GM12878 (cell line): ENCODE measurements at regions not wholly inside any gene's neighbourhood (a gene's known extent, or its start where the extent isn't known, plus 50 kb on each side); places are given as distances from the start of the nearest gene placed in this dataset.

Experiments used
- BCL3 ChIP-seq: IDR thresholded peaks from 2 replicates; pipeline ENCODE4 v1.6.1; 2011; ENCODE audit warnings: borderline replicate concordance, low read depth, mild to moderate bottlenecking, moderate library complexity, low read length; ENCODE audit not compliant: insufficient read depth, poor library complexity, severe bottlenecking
- BRCA1 ChIP-seq: IDR thresholded peaks from 2 replicates; pipeline ENCODE4 v1.6.1; 2011; ENCODE audit warnings: low read depth, low read length, improper control_type of control experiment
- HDGF ChIP-seq: fragments of 450-650 bp; IDR thresholded peaks from 2 replicates; pipeline ENCODE4 v1.6.1; 2016; ENCODE audit warnings: antibody characterized with exemption
- IKZF1 ChIP-seq: fragments of 450-650 bp; conservative IDR thresholded peaks from 2 replicates; pipeline ENCODE4 v1.6.1; 2017; ENCODE audit warnings: antibody characterized with exemption, mild to moderate bottlenecking
- KAT2A ChIP-seq: conservative IDR thresholded peaks from 2 replicates; pipeline ENCODE4 v1.6.1; 2011; ENCODE audit warnings: low read depth, low read length; ENCODE audit not compliant: control insufficient read depth
- MLLT1 ChIP-seq: fragments of 450-650 bp; IDR thresholded peaks from 2 replicates; pipeline ENCODE4 v1.6.1; 2016; ENCODE audit warnings: mild to moderate bottlenecking
- MYC ChIP-seq: IDR thresholded peaks from 2 replicates; pipeline ENCODE4 v1.6.1; 2011; ENCODE audit warnings: mild to moderate bottlenecking, low read length, moderate library complexity, inconsistent platforms; ENCODE audit not compliant: insufficient read depth, insufficient replicate concordance, insufficient read length, severe bottlenecking
- NBN ChIP-seq: fragments of 450-650 bp; IDR thresholded peaks from 2 replicates; pipeline ENCODE4 v1.6.1; 2016
- RBBP5 ChIP-seq: fragments of 200-600 bp; sonication (generic); conservative IDR thresholded peaks from 2 replicates; pipeline ENCODE4 v1.6.1; 2016
- RFX5 ChIP-seq: IDR thresholded peaks from 2 replicates; pipeline ENCODE4 v1.6.1; 2011; ENCODE audit warnings: low read depth, low read length, improper control_type of control experiment
- SIX5 ChIP-seq: IDR thresholded peaks from 2 replicates; pipeline ENCODE4 v1.6.1; 2011; ENCODE audit warnings: mild to moderate bottlenecking, low read depth, low read length, moderate library complexity; ENCODE audit not compliant: severe bottlenecking
- SP1 ChIP-seq: IDR thresholded peaks from one replicate; pipeline ENCODE4 v1.6.1; 2011; ENCODE audit warnings: low read depth, low read length
- SUPT20H ChIP-seq: IDR thresholded peaks from 2 replicates; pipeline ENCODE4 v1.6.1; 2011; ENCODE audit warnings: low read depth, mild to moderate bottlenecking, low read length, moderate library complexity, borderline replicate concordance; ENCODE audit not compliant: control insufficient read depth
- ZBTB40 ChIP-seq: fragments of 450-650 bp; IDR thresholded peaks from 2 replicates; pipeline ENCODE4 v1.6.1; 2016; ENCODE audit warnings: mild to moderate bottlenecking, moderate library complexity, borderline replicate concordance
- ZNF274 ChIP-seq: IDR thresholded peaks from one replicate; pipeline ENCODE4 v1.8.0; 2011; ENCODE audit not compliant: insufficient read length, insufficient read depth
- ZNF592 ChIP-seq: fragments of 450-650 bp; IDR thresholded peaks from 2 replicates; pipeline ENCODE4 v1.6.1; 2017; ENCODE audit warnings: mild to moderate bottlenecking, moderate library complexity

GRCh38 chr2:64751286-64752260 lies 97.9 kb upstream of the SERTAD2 start (continued):
- TF ChIP-seq ZNF592 (no peak), MLLT1 (peak; percentile 79), SIX5 (no peak), ZBTB40 (no peak), NBN (peak; percentile 61; the same call in 1 of the 2 replicates), SP1 (peak; percentile 96), KAT2A (no peak), BRCA1 (no peak), IKZF1 (peak; percentile 93), RFX5 (no peak; the same call in 1 of the 2 replicates), ZNF274 (no peak), BCL3 (peak; percentile 22), SUPT20H (no peak), MYC (no peak), HDGF (peak; percentile 89; the same call in 1 of the 2 replicates), RBBP5 (no peak)
